Type B pancreatic cell (in vitro differentiated cells): ENCODE measurements at regions not wholly inside any gene's neighbourhood (a gene's known extent, or its start where the extent isn't known, plus 50 kb on each side); places are given as distances from the start of the nearest gene placed in this dataset.

Experiments
- DNase-seq: peaks from one replicate; pipeline ENCODE4 v3.0.0; 2021; ENCODE audit warnings: mixed read lengths; ENCODE audit not compliant: unreplicated experiment; ENCODE audit errors: extremely low spot score
- H3K27ac Mint-ChIP-seq: 2 replicates; pipeline ENCODE4 v1.8.0; 2021; ENCODE audit warnings: mild to moderate bottlenecking, mixed read lengths
- H3K27me3 Mint-ChIP-seq: 2 replicates; pipeline ENCODE4 v1.8.0; 2021; ENCODE audit warnings: mixed read lengths
- H3K36me3 Mint-ChIP-seq: 2 replicates; pipeline ENCODE4 v1.8.0; 2021; ENCODE audit warnings: mixed read lengths
- H3K4me1 Mint-ChIP-seq: one replicate; pipeline ENCODE4 v1.8.0; 2021; ENCODE audit warnings: mixed read lengths; ENCODE audit not compliant: unreplicated experiment
- H3K4me3 Mint-ChIP-seq: 2 replicates; pipeline ENCODE4 v1.8.0; 2021; ENCODE audit warnings: mild to moderate bottlenecking, mixed read lengths
- H3K9me3 Mint-ChIP-seq: 2 replicates; pipeline ENCODE4 v1.8.0; 2021; ENCODE audit warnings: mixed read lengths
- TF ChIP-seq, protein P1 (sequence below): fragments of 200-600 bp; sonication (generic); conservative IDR thresholded peaks from 2 replicates; pipeline ENCODE4 v1.5.0; 2021; ENCODE audit warnings: antibody characterized with exemption, mild to moderate bottlenecking

DNA sequence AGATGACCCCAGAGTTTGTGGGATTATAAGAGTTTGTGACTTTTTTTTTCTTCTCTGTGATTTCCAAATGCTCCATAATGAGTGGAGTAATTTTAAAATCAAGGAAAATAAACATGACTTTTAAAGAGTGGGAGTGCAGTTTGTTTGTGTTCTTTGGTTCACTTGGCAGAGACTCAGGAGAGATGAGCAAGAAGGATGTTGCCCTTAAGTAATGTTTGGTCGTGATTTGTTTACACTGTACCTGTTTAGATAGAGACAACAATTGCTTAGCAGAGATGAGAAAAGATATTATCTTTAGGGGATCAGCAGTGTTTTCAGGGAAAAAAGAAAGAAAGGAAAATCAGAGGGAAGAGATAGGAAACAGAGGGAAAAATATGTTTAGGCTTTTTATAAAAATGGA is 170.8 kb downstream of the ADSS2 start:
- Mint-ChIP-seq H3K4me3 (no peak overlapping the region), H3K4me1 (no peaks in the 10 kb centered on the region), H3K9me3 (peaks cover 7% of the 10 kb centered on the region), H3K27ac (no peak overlapping the region), H3K27me3 (peaks cover 8% of the 10 kb centered on the region), H3K36me3 (no peaks in the 10 kb centered on the region)
- no peak for DNase-seq
- TF ChIP-seq, protein P1, sequence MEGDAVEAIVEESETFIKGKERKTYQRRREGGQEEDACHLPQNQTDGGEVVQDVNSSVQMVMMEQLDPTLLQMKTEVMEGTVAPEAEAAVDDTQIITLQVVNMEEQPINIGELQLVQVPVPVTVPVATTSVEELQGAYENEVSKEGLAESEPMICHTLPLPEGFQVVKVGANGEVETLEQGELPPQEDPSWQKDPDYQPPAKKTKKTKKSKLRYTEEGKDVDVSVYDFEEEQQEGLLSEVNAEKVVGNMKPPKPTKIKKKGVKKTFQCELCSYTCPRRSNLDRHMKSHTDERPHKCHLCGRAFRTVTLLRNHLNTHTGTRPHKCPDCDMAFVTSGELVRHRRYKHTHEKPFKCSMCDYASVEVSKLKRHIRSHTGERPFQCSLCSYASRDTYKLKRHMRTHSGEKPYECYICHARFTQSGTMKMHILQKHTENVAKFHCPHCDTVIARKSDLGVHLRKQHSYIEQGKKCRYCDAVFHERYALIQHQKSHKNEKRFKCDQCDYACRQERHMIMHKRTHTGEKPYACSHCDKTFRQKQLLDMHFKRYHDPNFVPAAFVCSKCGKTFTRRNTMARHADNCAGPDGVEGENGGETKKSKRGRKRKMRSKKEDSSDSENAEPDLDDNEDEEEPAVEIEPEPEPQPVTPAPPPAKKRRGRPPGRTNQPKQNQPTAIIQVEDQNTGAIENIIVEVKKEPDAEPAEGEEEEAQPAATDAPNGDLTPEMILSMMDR: no peak

DNA sequence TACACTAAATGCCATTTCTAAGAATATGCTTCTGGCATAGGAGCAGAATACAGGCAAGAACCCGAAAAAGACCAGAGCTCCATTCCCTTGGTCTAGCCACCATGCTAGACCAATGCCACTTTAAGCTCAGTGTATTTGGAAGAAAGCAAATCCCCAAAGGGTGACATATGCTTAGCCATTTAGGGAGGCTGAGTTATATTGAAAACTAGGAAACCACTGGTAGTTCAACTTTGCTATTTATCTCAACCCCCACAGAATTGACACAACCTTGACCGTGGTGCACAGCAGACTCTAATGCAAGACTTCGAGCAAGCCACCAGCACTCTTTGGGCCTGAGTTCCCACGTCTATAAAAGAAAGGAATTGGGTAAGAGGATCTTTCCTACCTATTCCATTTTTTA is 167.9 kb downstream of the ADSS2 start:
- no peak overlapping the region for H3K27ac Mint-ChIP-seq
- H3K4me3 Mint-ChIP-seq: no peak overlapping the region
- TF ChIP-seq, protein P1: no peak
- no peak for DNase-seq
- peaks cover 10% of the 10 kb centered on the region for H3K9me3 Mint-ChIP-seq
- no peaks in the 10 kb centered on the region for H3K4me1 Mint-ChIP-seq
- peaks cover 3% of the 10 kb centered on the region for H3K27me3 Mint-ChIP-seq
- H3K36me3 Mint-ChIP-seq: no peaks in the 10 kb centered on the region

DNA sequence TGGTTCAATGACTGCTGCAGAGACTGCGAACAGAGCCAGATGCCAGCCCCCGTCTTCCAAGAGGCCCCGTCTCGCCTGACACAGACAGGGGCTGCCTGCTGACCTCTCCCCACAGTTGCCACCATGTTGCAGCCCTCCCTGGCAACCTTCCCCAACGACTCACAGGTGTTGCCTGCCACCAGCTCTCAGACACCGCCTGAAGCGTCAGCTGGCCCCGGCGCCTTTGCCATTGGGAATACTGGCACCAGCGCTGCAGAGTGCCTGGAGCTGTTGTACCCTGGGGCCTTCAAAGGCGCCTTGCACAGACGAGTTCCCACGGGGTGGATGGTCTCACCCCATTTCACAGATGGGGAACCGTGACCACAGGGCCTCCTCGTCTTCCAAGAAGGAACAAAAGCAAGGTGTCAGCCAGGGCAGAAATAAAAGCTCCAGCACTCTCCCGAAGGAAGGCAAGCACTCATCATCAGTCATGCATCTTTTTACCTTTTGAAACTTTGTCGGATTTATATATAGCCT is 167.0 kb downstream of the ADSS2 start:
- no peak overlapping the region for H3K4me3 Mint-ChIP-seq

DNA sequence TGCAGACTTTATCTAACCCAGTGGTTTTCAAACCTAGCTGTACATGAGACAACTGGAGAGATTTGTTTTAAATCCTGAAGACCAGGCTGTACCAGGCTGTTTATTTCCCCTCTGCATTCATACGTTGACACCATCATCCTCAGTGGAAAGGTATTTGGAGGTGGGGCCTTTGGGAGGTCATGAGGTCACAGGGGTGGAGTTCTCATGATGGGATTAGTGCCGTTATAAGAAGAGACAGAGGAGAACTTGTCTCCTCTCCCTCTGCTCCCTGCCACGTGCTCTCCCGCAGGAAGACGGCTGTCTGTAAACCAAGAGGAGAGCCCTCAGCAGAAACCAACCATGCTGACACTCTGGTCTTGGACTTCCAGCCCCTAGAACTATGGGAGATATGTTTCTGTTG is 165.4 kb downstream of the ADSS2 start:
- Mint-ChIP-seq H3K4me3 (no peak overlapping the region), H3K27ac (no peak overlapping the region), H3K9me3 (peaks cover 11% of the 10 kb centered on the region), H3K4me1 (no peaks in the 10 kb centered on the region), H3K36me3 (no peaks in the 10 kb centered on the region), H3K27me3 (peaks cover 4% of the 10 kb centered on the region)
- TF ChIP-seq, protein P1: no peak
- no peak for DNase-seq

More for the DNA sequence above, 167.0 kb downstream of the ADSS2 start:
- no peaks in the 10 kb centered on the region for H3K4me1 Mint-ChIP-seq
- peaks cover 10% of the 10 kb centered on the region for H3K9me3 Mint-ChIP-seq
- H3K27ac Mint-ChIP-seq: no peak overlapping the region
- no peaks in the 10 kb centered on the region for H3K36me3 Mint-ChIP-seq
- TF ChIP-seq, protein P1: no peak
- no peak for DNase-seq
- no peaks in the 10 kb centered on the region for H3K27me3 Mint-ChIP-seq

DNA sequence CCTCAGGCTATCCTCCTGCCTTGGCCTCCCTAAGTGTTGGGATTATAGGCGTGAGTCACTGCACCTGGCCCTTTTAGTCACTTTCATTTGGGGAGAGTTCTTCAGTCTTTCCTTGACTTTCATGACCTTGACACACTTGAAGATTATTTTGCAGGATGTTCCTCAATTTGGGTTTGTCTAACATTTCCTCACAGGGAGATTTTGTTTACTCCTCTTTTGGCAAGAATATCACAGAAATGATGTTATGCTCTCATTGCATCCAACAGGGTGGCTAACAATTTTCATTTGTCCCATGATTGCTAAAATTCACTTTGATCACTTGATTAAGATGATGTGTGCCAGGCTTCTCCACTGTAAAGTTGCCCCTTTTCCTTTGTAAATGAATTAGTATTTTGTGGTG is 164.0 kb downstream of the ADSS2 start:
- peaks cover 4% of the 10 kb centered on the region for H3K27me3 Mint-ChIP-seq

More for the DNA sequence above, 164.0 kb downstream of the ADSS2 start:
- Mint-ChIP-seq H3K4me1 (no peaks in the 10 kb centered on the region), H3K4me3 (no peak overlapping the region), H3K36me3 (no peaks in the 10 kb centered on the region), H3K9me3 (peaks cover 11% of the 10 kb centered on the region), H3K27ac (no peak overlapping the region)
- TF ChIP-seq, protein P1: no peak
- no peak for DNase-seq
